Astrocyte of the spinal cord (primary cell): ENCODE measurements at regions not wholly inside any gene's neighbourhood (a gene's known extent, or its start where the extent isn't known, plus 50 kb on each side); places are given as distances from the start of the nearest gene placed in this dataset.

Experiments used
- DNase-seq: peaks from one replicate; pipeline ENCODE4 v3.0.0; 2011; ENCODE audit warnings: low read depth, low spot score
- H3K4me3 ChIP-seq: 2 replicates; pipeline ENCODE4 v1.5.1; 2011; ENCODE audit warnings: low read depth, mild to moderate bottlenecking, low read length, moderate library complexity
- CTCF ChIP-seq: IDR thresholded peaks from 2 replicates; pipeline ENCODE4 v1.5.1; 2012; ENCODE audit warnings: low read depth, mild to moderate bottlenecking, low read length, inconsistent platforms
- in situ Hi-C: cut with HindIII; loops from 2 replicates; pipeline ENCODE4 v1.10.0; 2017; ENCODE audit warnings: low sequenced_read_pairs

GRCh38 chr5:158463188-158463587 lies 604.2 kb upstream of the CLINT1 start:
- DNase-seq, result no peak

GRCh38 chr5:158462349-158463114 lies 603.6 kb upstream of the CLINT1 start:
- no peak overlapping the region for H3K4me3 ChIP-seq
- in situ Hi-C loops, result no loop called here
- no peak for DNase-seq
- TF ChIP-seq CTCF, result no peak

More at GRCh38 chr5:158463188-158463587, 604.2 kb upstream of the CLINT1 start:
- in situ Hi-C loops, result no loop called here
- TF ChIP-seq CTCF, result no peak
- no peak overlapping the region for H3K4me3 ChIP-seq

GRCh38 chr5:158461240-158461854 lies 602.4 kb upstream of the CLINT1 start:
- in situ Hi-C loops, result no loop called here
- DNase-seq, result no peak
- no peak for TF ChIP-seq CTCF
- H3K4me3 ChIP-seq, result no peak overlapping the region

GRCh38 chr5:158458086-158458485 lies 599.1 kb upstream of the CLINT1 start:
- TF ChIP-seq CTCF, result no peak
- no peak overlapping the region for H3K4me3 ChIP-seq
- no peak for DNase-seq
- in situ Hi-C loops, result no loop called here

- no peak for TF ChIP-seq CTCF
- in situ Hi-C loops, result no loop called here
- no peak overlapping the region for H3K4me3 ChIP-seq
- peak; percentile 91 for DNase-seq
Measured at GRCh38 chr5:158456756-158457155, 597.8 kb upstream of the CLINT1 start.

GRCh38 chr5:158456241-158456640 lies 597.3 kb upstream of the CLINT1 start:
- no peak for DNase-seq
- in situ Hi-C loops, result no loop called here
- no peak for TF ChIP-seq CTCF
- no peak overlapping the region for H3K4me3 ChIP-seq
